NCI-H2107 treated with DMSO at 0.1 percent for 48 hours (cell line): ENCODE measurements at regions not wholly inside any gene's neighbourhood (a gene's known extent, or its start where the extent isn't known, plus 50 kb on each side); places are given as distances from the start of the nearest gene placed in this dataset.

Source experiments
- DNase-seq: peaks from one replicate; lab custom pipeline; 2025; ENCODE audit not compliant: unreplicated experiment; lab: John Stamatoyannopoulos, UW

GRCh38 chr12:40615590-40615989 is 76.6 kb upstream of the CNTN1 start:
- DNase-seq = no peak

- no peak for DNase-seq
These were observed 75.8 kb upstream of the CNTN1 start for GRCh38 chr12:40616383-40616915.

- DNase-seq = no peak
These were observed 73.6 kb upstream of the CNTN1 start for GRCh38 chr12:40618636-40619035.

GRCh38 chr12:40620564-40621019 is 71.6 kb upstream of the CNTN1 start:
- no peak for DNase-seq

- DNase-seq = peak; percentile 22
These were observed 69.9 kb upstream of the CNTN1 start for GRCh38 chr12:40622246-40622838.

GRCh38 chr12:40632171-40632570 is 60.1 kb upstream of the CNTN1 start:
- DNase-seq = no peak

- DNase-seq = no peak
These were observed 59.3 kb upstream of the CNTN1 start for GRCh38 chr12:40632933-40633332.

GRCh38 chr12:40634517-40635131 is 57.6 kb upstream of the CNTN1 start:
- DNase-seq = no peak

GRCh38 chr12:40635141-40635731 is 57.0 kb upstream of the CNTN1 start:
- DNase-seq = no peak
